DOHH2 (cell line): ENCODE measurements at regions not wholly inside any gene's neighbourhood (a gene's known extent, or its start where the extent isn't known, plus 50 kb on each side); places are given as distances from the start of the nearest gene placed in this dataset.

Experiments
- EZH2phosphoT487 ChIP-seq: fragments of 200-600 bp; sonication (generic); IDR thresholded peaks from 2 replicates; pipeline ENCODE4 v1.6.1; 2017; ENCODE audit warnings: borderline replicate concordance, mild to moderate bottlenecking, antibody characterized with exemption, low read length, moderate library complexity, mixed read lengths
- TF ChIP-seq, protein P1 (sequence below): fragments of 200-600 bp; sonication (generic); IDR thresholded peaks from one replicate; pipeline ENCODE4 v1.5.1; 2014; ENCODE audit warnings: antibody characterized with exemption, mild to moderate bottlenecking, low read depth, low read length; ENCODE audit not compliant: poor library complexity, severe bottlenecking

DNA sequence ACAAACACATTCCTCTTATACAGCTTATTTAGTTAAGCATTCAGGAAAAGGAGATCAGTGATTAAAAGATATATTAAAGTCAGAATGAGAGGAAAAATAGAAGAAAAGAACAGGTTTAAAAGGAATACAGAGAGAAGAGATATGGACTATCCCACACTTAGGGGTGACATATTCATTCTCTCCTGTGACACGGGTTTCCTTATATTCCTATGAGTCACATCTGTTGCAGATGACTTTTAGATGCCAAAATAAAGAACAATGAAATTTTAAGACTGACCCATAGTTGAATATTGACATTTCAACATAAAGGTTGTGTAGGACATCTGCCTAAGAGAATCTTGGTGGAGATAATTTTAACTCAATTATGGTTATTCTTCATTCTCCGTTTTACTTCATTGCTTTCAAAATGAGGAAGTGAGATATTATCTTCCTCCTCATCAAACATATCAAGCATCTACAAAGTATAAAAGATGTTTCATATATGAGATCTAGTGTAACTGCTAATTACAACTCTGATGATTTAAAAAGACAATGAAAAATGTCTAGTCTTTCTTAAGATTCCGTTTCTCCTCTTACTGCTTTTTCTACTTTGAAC, 1336.7 kb upstream of the CITED2 start:
- TF ChIP-seq, protein P1, sequence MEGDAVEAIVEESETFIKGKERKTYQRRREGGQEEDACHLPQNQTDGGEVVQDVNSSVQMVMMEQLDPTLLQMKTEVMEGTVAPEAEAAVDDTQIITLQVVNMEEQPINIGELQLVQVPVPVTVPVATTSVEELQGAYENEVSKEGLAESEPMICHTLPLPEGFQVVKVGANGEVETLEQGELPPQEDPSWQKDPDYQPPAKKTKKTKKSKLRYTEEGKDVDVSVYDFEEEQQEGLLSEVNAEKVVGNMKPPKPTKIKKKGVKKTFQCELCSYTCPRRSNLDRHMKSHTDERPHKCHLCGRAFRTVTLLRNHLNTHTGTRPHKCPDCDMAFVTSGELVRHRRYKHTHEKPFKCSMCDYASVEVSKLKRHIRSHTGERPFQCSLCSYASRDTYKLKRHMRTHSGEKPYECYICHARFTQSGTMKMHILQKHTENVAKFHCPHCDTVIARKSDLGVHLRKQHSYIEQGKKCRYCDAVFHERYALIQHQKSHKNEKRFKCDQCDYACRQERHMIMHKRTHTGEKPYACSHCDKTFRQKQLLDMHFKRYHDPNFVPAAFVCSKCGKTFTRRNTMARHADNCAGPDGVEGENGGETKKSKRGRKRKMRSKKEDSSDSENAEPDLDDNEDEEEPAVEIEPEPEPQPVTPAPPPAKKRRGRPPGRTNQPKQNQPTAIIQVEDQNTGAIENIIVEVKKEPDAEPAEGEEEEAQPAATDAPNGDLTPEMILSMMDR, result no peak
- TF ChIP-seq EZH2phosphoT487, result no peak
